ENCODE measurements at regions not wholly inside any gene's neighbourhood (a gene's known extent, or its start where the extent isn't known, plus 50 kb on each side); places are given as distances from the start of the nearest gene placed in this dataset.

GRCh38 chr7:131957338-131958020, 401.1 kb upstream of the PODXL start:
- no peaks in the 10 kb centered on the region for H4K20me1 ChIP-seq (ENCODE audit: insufficient read depth, low read length)
- H3K79me2 ChIP-seq (ENCODE audit: insufficient read depth, low read length): no peaks in the 10 kb centered on the region
- H3K4me3 ChIP-seq (ENCODE audit: insufficient read depth, low read depth, low read length): no peak overlapping the region
- H3K9me3 ChIP-seq (ENCODE audit: insufficient read depth, low read depth, low read length): no peaks in the 10 kb centered on the region
- no peaks in the 10 kb centered on the region for H3K36me3 Mint-ChIP-seq (ENCODE audit: low read depth, unreplicated experiment)
- no peak for TF ChIP-seq CTCF (IDR thresholded peaks at IDR 0.05; ENCODE audit: insufficient read depth, low read depth, low read length)
- no peak for TF ChIP-seq EZH2 (IDR thresholded peaks at IDR 0.05; ENCODE audit: insufficient read depth, low read length)
- no peak overlapping the region for H3K27ac ChIP-seq (ENCODE audit: low read depth, low read length)
- peaks cover 1% of the 10 kb centered on the region for H3K9me3 Mint-ChIP-seq (ENCODE audit: unreplicated experiment)
- no peak overlapping the region for H3K4me3 Mint-ChIP-seq (ENCODE audit: unreplicated experiment)
- H3K27me3 ChIP-seq (ENCODE audit: insufficient read depth, low read length): peaks cover 5% of the 10 kb centered on the region
- H3K4me1 Mint-ChIP-seq (ENCODE audit: low read depth, unreplicated experiment): peaks cover 2% of the 10 kb centered on the region
- H3K27ac Mint-ChIP-seq (ENCODE audit: unreplicated experiment): no peak overlapping the region
- H3K27me3 Mint-ChIP-seq (ENCODE audit: low read depth, unreplicated experiment): peaks cover 28% of the 10 kb centered on the region
- no peak for FAIRE-seq
- no peak overlapping the region for H3K9ac ChIP-seq (ENCODE audit: low read length)
- peaks cover 3% of the 10 kb centered on the region for H3K4me1 ChIP-seq (ENCODE audit: insufficient read depth, low read length)
- no peaks in the 10 kb centered on the region for H3K36me3 ChIP-seq (ENCODE audit: insufficient read depth, low read length)
- H3K4me2 ChIP-seq (ENCODE audit: low read length): no peak overlapping the region
- peak; percentile 57 for DNase-seq (ENCODE audit: low read depth)
- peak overlapping the region; percentile 3 for H2AFZ ChIP-seq (ENCODE audit: low read depth, low read length)

GRCh38 chr7:131956864-131957263, 400.4 kb upstream of the PODXL start:
- no peak for DNase-seq (ENCODE audit: low read depth)

More at GRCh38 chr7:131956864-131957263, 400.4 kb upstream of the PODXL start:
- H2AFZ ChIP-seq (ENCODE audit: low read depth, low read length): no peak overlapping the region
- H3K27ac ChIP-seq (ENCODE audit: low read depth, low read length): no peak overlapping the region
- no peaks in the 10 kb centered on the region for H3K36me3 ChIP-seq (ENCODE audit: insufficient read depth, low read length)
- no peak overlapping the region for H3K4me2 ChIP-seq (ENCODE audit: low read length)
- no peak for TF ChIP-seq CTCF (IDR thresholded peaks at IDR 0.05; ENCODE audit: insufficient read depth, low read depth, low read length)
- TF ChIP-seq EZH2 (IDR thresholded peaks at IDR 0.05; ENCODE audit: insufficient read depth, low read length): no peak
- H3K4me3 ChIP-seq (ENCODE audit: insufficient read depth, low read depth, low read length): no peak overlapping the region
- Mint-ChIP-seq H3K27ac (ENCODE audit: unreplicated experiment) (no peak overlapping the region), H3K4me1 (ENCODE audit: low read depth, unreplicated experiment) (peaks cover 2% of the 10 kb centered on the region), H3K27me3 (ENCODE audit: low read depth, unreplicated experiment) (peaks cover 23% of the 10 kb centered on the region), H3K9me3 (ENCODE audit: unreplicated experiment) (no peaks in the 10 kb centered on the region), H3K36me3 (ENCODE audit: low read depth, unreplicated experiment) (no peaks in the 10 kb centered on the region), H3K4me3 (ENCODE audit: unreplicated experiment) (no peak overlapping the region)
- peaks cover 5% of the 10 kb centered on the region for H3K27me3 ChIP-seq (ENCODE audit: insufficient read depth, low read length)
- H4K20me1 ChIP-seq (ENCODE audit: insufficient read depth, low read length): no peaks in the 10 kb centered on the region
- H3K79me2 ChIP-seq (ENCODE audit: insufficient read depth, low read length): no peaks in the 10 kb centered on the region
- H3K9ac ChIP-seq (ENCODE audit: low read length): no peak overlapping the region
- FAIRE-seq: no peak
- H3K9me3 ChIP-seq (ENCODE audit: insufficient read depth, low read depth, low read length): no peaks in the 10 kb centered on the region
- H3K4me1 ChIP-seq (ENCODE audit: insufficient read depth, low read length): peaks cover 3% of the 10 kb centered on the region

Measured in astrocyte (in vitro differentiated cells and primary cell).